K562 (cell line): ENCODE measurements at regions not wholly inside any gene's neighbourhood (a gene's known extent, or its start where the extent isn't known, plus 50 kb on each side); places are given as distances from the start of the nearest gene placed in this dataset.
"Not testable (repeated sequence)": the region's sequence is repeated elsewhere in the genome, so short reads cannot be mapped to it uniquely, and the experiment has no call there.

Source experiments
- ATAC-seq: fragments of 200-7000 bp; cut with Tn5 transposase; 3 replicates; pipeline ENCODE4 v1.9.1; 2020; ENCODE audit warnings: moderate library complexity
- BruUV-seq: library from RNA; stranded (reverse); fragments of 400-500 nt; replicated peaks from 2 replicates; lab custom pipeline; 2021; lab: Mats Ljungman, UMichigan
- CTCF ChIA-PET: fragments of 300-600 bp; formaldehyde crosslinking; extraction: SDS; loops from one replicate; lab custom pipeline; 2021; ENCODE audit warnings: low intra/inter-chr PET ratio; lab: Yijun Ruan, JAX
- POLR2A ChIA-PET: fragments of 300-600, 350-650 bp; sonication (Branson Sonifier 250); formaldehyde crosslinking; extraction: SDS; loops from one replicate; lab custom pipeline; 2021; ENCODE audit warnings: antibody characterized with exemption, inconsistent platforms; lab: Yijun Ruan, JAX
- DNase-seq, 4 experiments: peaks; one replicate each; pipeline versions ENCODE4 v3.0.0 to v3.0.0-alpha.2; 2011 to 2018; ENCODE audit warnings: low spot score in 3 of 4, mixed read lengths in 3 of 4; ENCODE audit errors: extremely low read depth in 1 of 4
- FAIRE-seq: peaks from 2 replicates; lab custom pipeline; 2011; peaks lifted over from hg19 to GRCh38; lab: Jason Lieb, UNC
- H2AFZ ChIP-seq: 2 replicates; pipeline ENCODE4 v1.6.0; 2011; ENCODE audit warnings: low read depth, low read length, control low read depth, inconsistent platforms
- H3K27ac ChIP-seq: fragments of 200-600 bp; 3 replicates; pipeline ENCODE4 v1.8.0; 2011; ENCODE audit warnings: low read depth, mild to moderate bottlenecking, control low read depth, inconsistent platforms, low read length, moderate library complexity, mixed read lengths; ENCODE audit errors: extremely low read depth
- H3K27me3 ChIP-seq, 2 experiments: fragments of 300-600 bp in 1 of 2; 2 replicates in 1 of 2; 3 replicates in 1 of 2; pipeline versions ENCODE4 v1.6.0 to v1.8.0; 2011; ENCODE audit warnings: inconsistent platforms in 2 of 2, low read length in 2 of 2, mild to moderate bottlenecking in 1 of 2, mixed read lengths in 1 of 2, moderate library complexity in 1 of 2; ENCODE audit not compliant: control insufficient read depth in 2 of 2, insufficient read depth in 2 of 2
- H3K36me3 ChIP-seq: fragments of 300-600 bp; 3 replicates; pipeline ENCODE4 v1.8.0; 2011; ENCODE audit warnings: mild to moderate bottlenecking, low read length, inconsistent platforms; ENCODE audit not compliant: control insufficient read depth, insufficient read depth
- H3K4me1 ChIP-seq, 2 experiments: fragments of 200-600 bp in 1 of 2; replicated peaks in 1 of 2; 2 replicates in 1 of 2; 3 replicates in 1 of 2; pipeline versions ENCODE4 v1.5.1 to v1.8.0; 2011; ENCODE audit warnings: inconsistent platforms in 2 of 2, low read length in 2 of 2, mild to moderate bottlenecking in 1 of 2, mixed read lengths in 1 of 2, moderate library complexity in 1 of 2; ENCODE audit not compliant: control insufficient read depth in 2 of 2, insufficient read depth in 2 of 2
- H3K4me2 ChIP-seq: 2 replicates; pipeline ENCODE4 v1.6.1; 2011; ENCODE audit warnings: low read length, control low read depth, inconsistent platforms, mixed read lengths; ENCODE audit not compliant: insufficient read depth
- H3K4me3 ChIP-seq: fragments of 200-600 bp; sonication (generic), shearing (Covaris generic); 2 replicates; pipeline ENCODE4 v1.5.1; 2016; ENCODE audit warnings: control low read depth, inconsistent platforms
- H3K79me2 ChIP-seq: fragments of 200-600 bp; 3 replicates; pipeline ENCODE4 v1.8.0; 2011; ENCODE audit warnings: low read length, inconsistent platforms; ENCODE audit not compliant: control insufficient read depth, insufficient read depth
- H3K9ac ChIP-seq, 2 experiments: 2 replicates each; pipeline versions ENCODE4 v1.6.0 to v1.6.1; 2011; ENCODE audit warnings: low read depth in 2 of 2, low read length in 2 of 2, control low read depth in 1 of 2, inconsistent platforms in 1 of 2, mild to moderate bottlenecking in 1 of 2, mixed read lengths in 1 of 2; ENCODE audit not compliant: insufficient read depth in 1 of 2
- H3K9me1 ChIP-seq: one replicate; pipeline ENCODE4 v1.6.0; 2011; ENCODE audit warnings: inconsistent platforms, mild to moderate bottlenecking, low read length, moderate library complexity; ENCODE audit not compliant: control insufficient read depth, insufficient read depth
- H3K9me3 ChIP-seq: replicated peaks from 2 replicates; pipeline ENCODE4 v1.5.1; 2011; ENCODE audit warnings: low read depth, low read length, inconsistent platforms; ENCODE audit not compliant: control insufficient read depth, insufficient read depth
- H4K20me1 ChIP-seq: replicated peaks from 2 replicates; pipeline ENCODE4 v1.6.1; 2011; ENCODE audit warnings: low read length, inconsistent platforms, mixed read lengths; ENCODE audit not compliant: control insufficient read depth, insufficient read depth
- EP400 ChIP-seq: fragments of 450-650 bp; IDR thresholded peaks from 2 replicates; pipeline ENCODE4 v1.6.1; 2017; ENCODE audit warnings: antibody characterized with exemption, mild to moderate bottlenecking, moderate library complexity
- MAFF ChIP-seq: IDR thresholded peaks from 2 replicates; pipeline ENCODE4 v1.6.1; 2012; ENCODE audit warnings: low read length, improper control_type of control experiment
- MLX ChIP-seq, 2 experiments: fragments of 450-650 bp in 1 of 2; sonication (generic) in 1 of 2; formaldehyde crosslinking; conservative IDR thresholded peaks; 2 replicates each; pipeline versions ENCODE4 v1.4.0 to v1.8.1; 2020 to 2022; ENCODE audit warnings: mild to moderate bottlenecking in 1 of 2, missing genetic modification reagents in 1 of 2
- NFE2 ChIP-seq: IDR thresholded peaks from 2 replicates; pipeline ENCODE4 v1.6.1; 2014; ENCODE audit warnings: antibody characterized with exemption, low read depth
- NFYB ChIP-seq: IDR thresholded peaks from 2 replicates; pipeline ENCODE4 v1.6.1; 2011; ENCODE audit warnings: mild to moderate bottlenecking, moderate library complexity; ENCODE audit not compliant: insufficient read length; ENCODE audit errors: extremely low read depth
- ZFP36 ChIP-seq: fragments of 150-350 bp; IDR thresholded peaks from 2 replicates; pipeline ENCODE4 v1.6.1; 2018; ENCODE audit warnings: low read length, low read depth; ENCODE audit not compliant: partially characterized antibody
- ZNF316 ChIP-seq: fragments of 450-650 bp; IDR thresholded peaks from 2 replicates; pipeline ENCODE4 v1.6.1; 2016
- WGBS: fragments of 100-300 bp; shearing (Covaris generic); methylation state at CpG from one replicate; pipeline ENCODE4 v1.1.6; 2016; ENCODE audit warnings: low coverage, mixed read lengths; ENCODE audit not compliant: insufficient coverage; ENCODE audit errors: missing lambda C conversion rate; 5-methylcytosine and 5-hydroxymethylcytosine counted together
- in situ Hi-C: fragments of 300-500 bp; cut with MboI; formaldehyde crosslinking; loops from 4 replicates; pipeline ENCODE4 v1.15.0; 2018; ENCODE audit warnings: inconsistent platforms, mixed read lengths
- intact Hi-C: fragments of 100-400 bp; cut with micrococcal nuclease; formaldehyde crosslinking; loops from 2 replicates; pipeline ENCODE4 v1.14.2; 2022
- TF ChIP-seq, protein P1 (sequence below): fragments of 450-650 bp; IDR thresholded peaks from 2 replicates; pipeline ENCODE4 v1.6.1; 2017; ENCODE audit warnings: antibody characterized with exemption, mild to moderate bottlenecking

DNA sequence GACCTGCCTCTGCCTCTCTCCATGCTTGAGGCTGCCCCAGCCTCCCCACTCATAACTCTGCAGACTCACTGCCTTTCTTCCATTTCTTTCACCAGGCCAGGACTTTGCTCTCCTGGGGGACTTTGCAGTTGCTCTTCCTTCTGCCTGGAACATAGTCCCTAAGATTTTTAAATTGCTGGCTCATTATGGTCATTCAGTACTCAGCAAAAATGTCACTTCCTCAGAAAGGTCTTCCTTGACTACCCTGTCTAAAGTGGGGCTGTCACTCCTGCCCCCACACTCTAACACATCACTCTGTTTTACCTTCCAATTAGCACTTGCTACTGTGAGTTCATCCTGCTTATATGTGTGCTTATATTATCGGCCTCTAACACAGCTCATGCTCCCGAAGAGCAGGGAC lies 618.2 kb downstream of the UQCRFS1 start:
- no peaks in the 10 kb centered on the region for H3K9me3 ChIP-seq
- no peak overlapping the region for H3K4me2 ChIP-seq
- H3K4me3 ChIP-seq, result no peak overlapping the region
- DNase-seq (no peak), FAIRE-seq (no peak), ATAC-seq (no peak; the same call in 1 of the 3 replicates)
- H3K36me3 ChIP-seq, result no peaks in the 10 kb centered on the region
- no peak overlapping the region for H3K9ac ChIP-seq
- BruUV-seq, result no TSS peak
- H3K79me2 ChIP-seq, result peaks cover under 1% of the 10 kb centered on the region; the same call in 1 of the 3 replicates
- no peaks in the 10 kb centered on the region for H4K20me1 ChIP-seq
- CTCF ChIA-PET, result no interaction called here
- intact Hi-C loops (no loop called here), in situ Hi-C loops (no loop called here)
- WGBS, result 25% methylated on average over 2 of the region's 2 CpGs
- no peak overlapping the region for H3K27ac ChIP-seq
- H3K4me1 ChIP-seq, result peaks cover 12 to 18% of the 10 kb centered on the region in 2 experiments; a peak in 4 of 5 replicates
- TF ChIP-seq MLX (CRISPR knock-in tag; conservative IDR thresholded peaks at IDR 0.05), result no peak
- 0 out of 2 replicates have a peak, but pooled peaks have one; percentile 13 for TF ChIP-seq EP400
- peak; percentile 71 for TF ChIP-seq ZFP36
- TF ChIP-seq, protein P1, sequence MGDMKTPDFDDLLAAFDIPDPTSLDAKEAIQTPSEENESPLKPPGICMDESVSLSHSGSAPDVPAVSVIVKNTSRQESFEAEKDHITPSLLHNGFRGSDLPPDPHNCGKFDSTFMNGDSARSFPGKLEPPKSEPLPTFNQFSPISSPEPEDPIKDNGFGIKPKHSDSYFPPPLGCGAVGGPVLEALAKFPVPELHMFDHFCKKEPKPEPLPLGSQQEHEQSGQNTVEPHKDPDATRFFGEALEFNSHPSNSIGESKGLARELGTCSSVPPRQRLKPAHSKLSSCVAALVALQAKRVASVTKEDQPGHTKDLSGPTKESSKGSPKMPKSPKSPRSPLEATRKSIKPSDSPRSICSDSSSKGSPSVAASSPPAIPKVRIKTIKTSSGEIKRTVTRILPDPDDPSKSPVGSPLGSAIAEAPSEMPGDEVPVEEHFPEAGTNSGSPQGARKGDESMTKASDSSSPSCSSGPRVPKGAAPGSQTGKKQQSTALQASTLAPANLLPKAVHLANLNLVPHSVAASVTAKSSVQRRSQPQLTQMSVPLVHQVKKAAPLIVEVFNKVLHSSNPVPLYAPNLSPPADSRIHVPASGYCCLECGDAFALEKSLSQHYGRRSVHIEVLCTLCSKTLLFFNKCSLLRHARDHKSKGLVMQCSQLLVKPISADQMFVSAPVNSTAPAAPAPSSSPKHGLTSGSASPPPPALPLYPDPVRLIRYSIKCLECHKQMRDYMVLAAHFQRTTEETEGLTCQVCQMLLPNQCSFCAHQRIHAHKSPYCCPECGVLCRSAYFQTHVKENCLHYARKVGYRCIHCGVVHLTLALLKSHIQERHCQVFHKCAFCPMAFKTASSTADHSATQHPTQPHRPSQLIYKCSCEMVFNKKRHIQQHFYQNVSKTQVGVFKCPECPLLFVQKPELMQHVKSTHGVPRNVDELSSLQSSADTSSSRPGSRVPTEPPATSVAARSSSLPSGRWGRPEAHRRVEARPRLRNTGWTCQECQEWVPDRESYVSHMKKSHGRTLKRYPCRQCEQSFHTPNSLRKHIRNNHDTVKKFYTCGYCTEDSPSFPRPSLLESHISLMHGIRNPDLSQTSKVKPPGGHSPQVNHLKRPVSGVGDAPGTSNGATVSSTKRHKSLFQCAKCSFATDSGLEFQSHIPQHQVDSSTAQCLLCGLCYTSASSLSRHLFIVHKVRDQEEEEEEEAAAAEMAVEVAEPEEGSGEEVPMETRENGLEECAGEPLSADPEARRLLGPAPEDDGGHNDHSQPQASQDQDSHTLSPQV, result 0 out of 2 replicates have a peak, but pooled peaks have one; percentile 22
- TF ChIP-seq MAFF, result 0 out of 2 replicates have a peak, but pooled peaks have one; percentile 3
- no peak for TF ChIP-seq NFYB
- TF ChIP-seq NFE2, result peak; percentile 33; the same call in 1 of the 2 replicates
- peak; percentile 58 for TF ChIP-seq ZNF316
- H3K27me3 ChIP-seq, result no peaks in the 10 kb centered on the region
- no peaks in the 10 kb centered on the region for H3K9me1 ChIP-seq
- H2AFZ ChIP-seq, result peak overlapping the region; percentile 50; the same call in 1 of the 2 replicates
- POLR2A ChIA-PET, result interaction anchor here (0.7 to 1.4 kb wide), 3 partner anchors 12 to 50 kb away, joined by 3 to 4 read pairs (median 3); no protein-coding TSS in a partner anchor

- POLR2A ChIA-PET, result interaction anchor here (1.6 to 2.0 kb wide), 2 partner anchors 12 to 14 kb away, joined by 3 to 8 read pairs; no protein-coding TSS in a partner anchor
- H3K9ac ChIP-seq, H3K4me3 ChIP-seq, BruUV-seq, in situ Hi-C loops, H3K79me2 ChIP-seq, H3K9me1 ChIP-seq, H3K36me3 ChIP-seq, H3K9me3 ChIP-seq, H3K27ac ChIP-seq, H3K27me3 ChIP-seq, DNase-seq, intact Hi-C loops, H3K4me2 ChIP-seq, H4K20me1 ChIP-seq, FAIRE-seq, CTCF ChIA-PET, ATAC-seq: not testable (repeated sequence)
- Histone ChIP-seq H2AFZ (0 out of 2 replicates have a peak overlapping the region, but pooled peaks have one; percentile 58), H3K4me1 (peaks cover 13 to 15% of the 10 kb centered on the region in 2 experiments; a peak in 4 of 5 replicates)
- WGBS, result 28% methylated on average over 9 of the region's 11 CpGs
Measured at GRCh38 chr19:28589991-28590411, 623.0 kb downstream of the UQCRFS1 start.
